ENCODE measurements at regions not wholly inside any gene's neighbourhood (a gene's known extent, or its start where the extent isn't known, plus 50 kb on each side); places are given as distances from the start of the nearest gene placed in this dataset.
"Not testable (repeated sequence)": the region's sequence is repeated elsewhere in the genome, so short reads cannot be mapped to it uniquely, and the experiment has no call there.

GRCh38 chr1:213585959-213586586 lies 401.7 kb upstream of the PROX1 start:
- H3K4me3 ChIP-seq (ENCODE audit: low read depth, low read length): no peak overlapping the region
- DNase-seq (ENCODE audit: low read depth, low spot score): no peak
- in situ Hi-C loops (cut with HindIII; ENCODE audit: low sequenced_read_pairs): no loop called here
- no peak for TF ChIP-seq CTCF (IDR thresholded peaks at IDR 0.05; ENCODE audit: low read depth, low read length)

- no peak for DNase-seq (ENCODE audit: low read depth, low spot score)
- no peak for TF ChIP-seq CTCF (IDR thresholded peaks at IDR 0.05; ENCODE audit: low read depth, low read length)
- H3K4me3 ChIP-seq (ENCODE audit: low read depth, low read length): no peak overlapping the region
- in situ Hi-C loops (cut with HindIII; ENCODE audit: low sequenced_read_pairs): no loop called here
Observed at GRCh38 chr1:213586587-213586972, 401.2 kb upstream of the PROX1 start.

GRCh38 chr1:213596729-213597128 lies 391.0 kb upstream of the PROX1 start:
- TF ChIP-seq CTCF (IDR thresholded peaks at IDR 0.05; ENCODE audit: low read depth, low read length): no peak
- no peak overlapping the region for H3K4me3 ChIP-seq (ENCODE audit: low read depth, low read length)
- in situ Hi-C loops (cut with HindIII; ENCODE audit: low sequenced_read_pairs): no loop called here
- DNase-seq (ENCODE audit: low read depth, low spot score): no peak

- in situ Hi-C loops (cut with HindIII; ENCODE audit: low sequenced_read_pairs): no loop called here
- DNase-seq (ENCODE audit: low read depth, low spot score): no peak
Observed at GRCh38 chr1:213598263-213598662, 389.5 kb upstream of the PROX1 start.

GRCh38 chr1:213600879-213601278 lies 386.9 kb upstream of the PROX1 start:
- in situ Hi-C loops (cut with HindIII; ENCODE audit: low sequenced_read_pairs): no loop called here
- H3K4me3 ChIP-seq (ENCODE audit: low read depth, low read length): no peak overlapping the region
- DNase-seq (ENCODE audit: low read depth, low spot score): no peak
- TF ChIP-seq CTCF (IDR thresholded peaks at IDR 0.05; ENCODE audit: low read depth, low read length): no peak

More at GRCh38 chr1:213598263-213598662, 389.5 kb upstream of the PROX1 start:
- no peak overlapping the region for H3K4me3 ChIP-seq (ENCODE audit: low read depth, low read length)
- no peak for TF ChIP-seq CTCF (IDR thresholded peaks at IDR 0.05; ENCODE audit: low read depth, low read length)

GRCh38 chr1:213601705-213602104 lies 386.1 kb upstream of the PROX1 start:
- H3K4me3 ChIP-seq (ENCODE audit: low read depth, low read length); DNase-seq (ENCODE audit: low read depth, low spot score); in situ Hi-C loops (cut with HindIII; ENCODE audit: low sequenced_read_pairs): not testable (repeated sequence)

- no peak overlapping the region for H3K4me3 ChIP-seq (ENCODE audit: low read depth, low read length)
- TF ChIP-seq CTCF (IDR thresholded peaks at IDR 0.05; ENCODE audit: low read depth, low read length): no peak
- in situ Hi-C loops (cut with HindIII; ENCODE audit: low sequenced_read_pairs): no loop called here
- no peak for DNase-seq (ENCODE audit: low read depth, low spot score)
Observed at GRCh38 chr1:213602796-213603486, 384.8 kb upstream of the PROX1 start.
